COLO668 (cell line): ENCODE measurements at regions not wholly inside any gene's neighbourhood (a gene's known extent, or its start where the extent isn't known, plus 50 kb on each side); places are given as distances from the start of the nearest gene placed in this dataset.
"Not testable (repeated sequence)": the region's sequence is repeated elsewhere in the genome, so short reads cannot be mapped to it uniquely, and the experiment has no call there.

Source experiments
- DNase-seq: peaks from one replicate; lab custom pipeline; 2025; ENCODE audit not compliant: unreplicated experiment; lab: John Stamatoyannopoulos, UW

- DNase-seq: no peak
Measured at GRCh38 chr2:36302911-36303310, 52.7 kb upstream of the CRIM1 start.

- DNase-seq: no peak
Measured at GRCh38 chr2:36301843-36302242, 53.7 kb upstream of the CRIM1 start.

- DNase-seq: no peak
Measured at GRCh38 chr2:36300697-36301096, 54.9 kb upstream of the CRIM1 start.

GRCh38 chr2:36296798-36297197 lies 58.8 kb upstream of the CRIM1 start:
- peak; percentile 3 for DNase-seq

- DNase-seq: no peak
Measured at GRCh38 chr2:36294316-36294721, 61.3 kb upstream of the CRIM1 start.

GRCh38 chr2:36290306-36290856 lies 65.2 kb upstream of the CRIM1 start:
- no peak for DNase-seq

GRCh38 chr2:36289731-36290130 lies 65.8 kb upstream of the CRIM1 start:
- no peak for DNase-seq

DNA sequence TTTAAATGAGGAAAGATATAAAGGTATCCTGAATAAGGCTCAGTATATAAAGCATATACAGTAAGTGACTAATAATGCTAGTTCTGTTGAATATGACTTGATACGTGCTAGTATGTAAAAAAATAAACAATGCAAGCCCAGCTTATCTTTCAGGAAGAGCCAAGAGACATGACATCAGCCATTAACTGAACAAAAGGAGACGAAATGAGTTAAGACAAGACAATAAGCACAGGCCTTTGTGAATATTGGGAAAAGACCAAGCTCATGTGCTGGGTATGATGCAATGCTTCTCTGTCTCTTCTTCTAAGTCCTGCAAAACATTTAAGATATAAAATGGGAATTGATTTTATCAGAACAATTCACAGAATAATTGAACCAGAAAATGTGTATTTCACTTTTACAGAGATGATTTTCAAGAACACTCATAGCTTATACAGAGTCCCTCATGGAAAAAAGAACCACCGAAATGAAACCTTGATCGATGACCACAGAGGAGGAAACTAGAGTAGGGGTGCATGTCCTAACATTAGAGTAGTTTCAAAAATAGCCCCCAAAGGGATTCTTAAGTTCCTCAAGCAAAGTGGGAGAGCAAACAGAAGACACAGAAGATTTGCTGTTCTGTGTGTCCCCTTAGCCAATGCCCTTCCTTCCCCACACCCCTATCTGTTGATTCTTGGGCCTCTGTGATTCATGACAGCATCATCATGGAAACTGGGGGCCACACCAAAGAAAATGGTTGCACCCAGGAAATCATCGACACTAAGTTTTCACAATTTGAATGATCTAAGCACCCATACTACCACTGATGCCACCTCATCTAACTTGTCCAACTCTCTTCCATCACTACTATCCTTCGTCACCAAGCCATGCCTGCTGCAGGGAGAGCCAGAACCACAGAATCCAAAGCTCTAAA lies 68.0 kb upstream of the CRIM1 start:
- no peak for DNase-seq

DNA sequence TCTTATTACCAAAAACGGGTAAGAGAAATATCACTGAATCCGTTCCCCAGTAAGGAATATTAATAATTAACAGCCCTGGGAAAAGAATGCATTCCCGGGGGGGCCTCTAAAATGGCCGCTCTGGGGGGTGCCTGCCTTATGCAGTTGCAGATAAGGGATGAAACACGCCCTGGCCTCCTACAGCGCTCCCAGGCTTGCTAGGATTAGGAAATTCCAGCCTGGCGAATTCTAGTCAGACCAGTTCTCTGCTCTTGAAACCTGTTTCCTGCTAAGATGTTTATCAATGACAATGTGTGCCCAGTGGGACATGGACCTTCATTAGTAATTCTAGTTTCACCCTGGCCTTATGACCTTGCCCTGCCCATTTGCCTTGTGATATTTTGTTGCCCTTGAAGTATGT lies 76.1 kb upstream of the CRIM1 start:
- DNase-seq: not testable (repeated sequence)

GRCh38 chr2:36277881-36278523 lies 77.6 kb upstream of the CRIM1 start:
- DNase-seq: no peak

- no peak for DNase-seq
Measured at GRCh38 chr2:36277146-36277808, 78.3 kb upstream of the CRIM1 start.

DNA sequence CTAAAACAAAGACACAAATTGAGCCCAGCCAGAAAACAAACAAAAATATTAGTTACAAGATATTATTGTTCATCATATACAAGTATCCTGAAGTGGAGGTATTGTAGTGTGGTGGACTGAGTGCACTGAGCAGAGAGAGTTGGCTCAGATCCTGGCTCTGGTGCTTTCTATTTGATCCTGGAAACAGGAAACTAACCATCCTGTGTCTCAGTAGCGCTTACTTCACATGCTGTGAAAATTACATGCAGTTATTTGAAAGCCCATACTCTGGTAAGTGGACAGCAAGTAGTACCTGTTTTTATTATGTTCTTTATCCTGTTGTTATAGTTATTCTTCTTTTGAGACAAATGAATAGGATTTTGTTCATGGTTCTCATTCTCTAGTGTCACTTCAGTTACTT lies 84.3 kb upstream of the CRIM1 start:
- DNase-seq: no peak

DNA sequence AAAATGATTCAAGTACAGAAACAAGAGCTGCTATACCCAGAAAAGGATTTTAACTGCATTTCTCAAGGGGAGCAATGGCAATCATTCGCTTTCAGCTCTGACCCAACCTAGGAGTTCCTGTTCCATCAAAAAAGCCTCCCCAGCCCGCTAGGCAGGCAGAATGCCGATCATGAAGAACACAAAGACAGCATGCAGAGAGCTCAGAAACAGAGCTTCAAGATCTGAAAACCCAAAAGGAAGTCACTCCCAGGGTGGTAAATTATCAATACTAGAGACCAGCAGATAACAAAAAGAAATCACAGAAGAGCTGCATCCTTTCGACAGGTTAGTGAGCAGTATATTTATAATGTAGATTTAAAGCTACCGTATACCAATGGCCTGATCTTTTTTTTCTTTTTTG lies 84.8 kb upstream of the CRIM1 start:
- no peak for DNase-seq

DNA sequence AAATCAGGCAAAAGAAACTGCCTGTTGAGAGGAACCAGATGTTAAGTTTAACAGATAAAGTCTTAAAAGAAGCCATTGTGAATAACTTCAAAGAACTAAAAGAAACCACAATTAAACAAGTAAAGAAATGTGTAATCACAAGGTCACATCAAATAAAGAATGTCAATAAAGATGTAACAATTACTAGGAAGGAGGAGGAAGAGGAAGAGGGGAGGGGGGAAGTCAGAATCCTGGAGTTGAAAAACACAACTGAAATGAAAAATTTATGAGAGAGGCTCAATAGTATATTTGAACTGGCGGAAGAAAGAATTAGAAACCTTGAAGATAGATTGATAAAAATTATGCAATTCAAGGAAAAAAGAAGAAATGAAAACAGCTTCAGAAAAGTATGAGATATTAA lies 88.4 kb upstream of the CRIM1 start:
- DNase-seq: no peak

GRCh38 chr2:36266536-36267121 lies 88.9 kb upstream of the CRIM1 start:
- DNase-seq: no peak

DNA sequence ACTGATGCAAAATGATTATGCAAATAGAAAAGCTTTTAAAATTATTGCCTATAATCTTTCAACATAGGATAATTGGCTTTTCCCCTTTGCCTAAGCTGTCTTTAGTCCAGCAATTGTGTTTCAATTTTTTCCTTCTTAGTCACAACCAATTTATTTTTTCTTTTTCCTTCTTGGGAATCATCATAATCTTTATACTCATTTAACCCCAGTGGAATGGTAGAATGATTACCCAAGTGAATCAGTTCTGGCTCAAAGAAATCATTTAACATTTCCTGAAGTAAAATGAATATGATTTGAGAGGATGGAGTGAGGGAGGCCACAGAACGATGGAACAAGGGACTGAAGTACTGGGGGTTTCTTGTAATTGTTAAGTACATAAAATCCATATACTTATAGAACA lies 93.0 kb upstream of the CRIM1 start:
- no peak for DNase-seq

- no peak for DNase-seq
Measured at GRCh38 chr2:36255863-36256262, 99.7 kb upstream of the CRIM1 start.

GRCh38 chr2:36253086-36253485 lies 102.5 kb upstream of the CRIM1 start:
- DNase-seq: no peak

DNA sequence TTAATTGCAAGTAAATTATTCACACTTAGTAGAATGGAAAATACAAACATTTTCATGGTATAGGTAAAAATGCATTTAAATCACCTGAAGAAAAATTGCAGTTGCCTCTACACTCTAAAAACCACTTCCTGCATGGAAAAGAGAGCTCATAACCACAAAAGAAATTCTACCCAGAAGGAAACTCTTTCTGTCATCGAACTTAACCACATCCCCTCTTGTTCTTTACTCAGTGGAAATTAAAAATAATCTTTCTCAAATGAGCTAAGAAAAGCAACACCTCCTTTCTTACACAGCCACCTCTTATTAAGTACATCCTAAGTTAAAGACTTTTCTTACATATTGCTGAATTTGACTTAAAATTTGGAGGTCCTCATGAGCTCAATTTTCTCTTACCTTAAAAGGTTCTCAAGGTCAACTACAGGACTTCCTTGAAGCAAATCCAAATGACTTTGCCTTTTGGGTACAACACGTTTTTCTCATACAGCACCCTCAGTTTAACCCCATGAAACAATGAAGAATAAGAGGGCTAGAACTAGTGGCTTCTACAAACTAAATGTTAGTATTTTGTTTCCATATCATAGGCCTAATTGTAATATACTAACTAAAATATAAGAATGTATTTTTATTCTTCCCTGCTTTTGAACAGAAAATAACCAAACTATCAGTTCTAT lies 109.1 kb upstream of the CRIM1 start:
- DNase-seq: no peak

DNA sequence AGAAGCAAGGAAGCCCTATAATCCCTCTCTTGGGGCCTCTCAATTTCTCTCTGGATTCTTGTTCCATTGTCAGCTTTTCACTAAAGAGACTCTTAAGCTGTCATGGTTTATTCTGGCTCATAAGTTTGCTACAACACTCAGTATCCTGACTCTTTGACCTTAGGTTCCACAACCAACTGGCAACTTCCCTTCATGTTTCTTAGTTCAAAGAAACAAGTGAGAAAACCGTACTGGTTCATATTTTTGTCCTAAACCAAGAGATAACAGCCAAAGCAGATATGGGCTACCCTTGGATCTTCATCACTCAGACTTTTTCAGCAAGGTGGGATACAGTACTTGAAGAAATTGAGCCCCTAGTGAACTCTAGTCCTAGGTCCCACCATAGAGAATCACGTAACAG lies 109.9 kb upstream of the CRIM1 start:
- no peak for DNase-seq

GRCh38 chr2:36238106-36238505 lies 117.5 kb upstream of the CRIM1 start:
- no peak for DNase-seq
